ENCODE measurements at regions not wholly inside any gene's neighbourhood (a gene's known extent, or its start where the extent isn't known, plus 50 kb on each side); places are given as distances from the start of the nearest gene placed in this dataset.

DNA sequence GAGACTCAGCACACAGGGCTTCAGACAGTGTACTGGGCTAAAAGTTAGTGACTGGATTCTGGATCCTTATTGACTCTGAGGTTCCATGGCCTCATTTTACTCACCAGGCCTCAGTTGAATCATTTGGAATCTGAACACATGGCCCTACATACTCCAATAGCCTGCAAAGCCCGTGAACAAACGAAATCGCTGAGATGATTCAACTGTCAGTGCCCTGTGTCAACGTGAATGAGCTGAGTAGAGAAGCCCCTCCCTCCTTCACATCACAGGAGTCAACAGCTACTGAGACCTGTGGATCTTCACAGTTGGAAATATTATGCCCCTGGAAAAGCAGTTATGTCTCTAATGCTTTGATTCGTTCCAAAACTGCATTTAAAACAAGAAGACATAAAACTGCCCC, 429.3 kb downstream of the GADD45G start:
- Histone ChIP-seq H3K4me1 (no peaks in the 10 kb centered on the region), H3K9me3 (no peaks in the 10 kb centered on the region), H3K27ac (no peak overlapping the region), H3K27me3 (no peaks in the 10 kb centered on the region), H3K36me3 (no peaks in the 10 kb centered on the region), H3K4me3 (no peak overlapping the region)
- no peak for DNase-seq
- WGBS, 2 donors (ENCODE audit: low coverage in 1 of 2) = 85 to 100% methylated on average over 1 to 5 of the region's 5 CpGs
- TF ChIP-seq POLR2AphosphoS5 (IDR thresholded peaks at IDR 0.05) (no peak), EP300 (IDR thresholded peaks at IDR 0.05; ENCODE audit: low read depth) (no peak), POLR2A (IDR thresholded peaks at IDR 0.05) (no peak)
- TF ChIP-seq, protein P1, sequence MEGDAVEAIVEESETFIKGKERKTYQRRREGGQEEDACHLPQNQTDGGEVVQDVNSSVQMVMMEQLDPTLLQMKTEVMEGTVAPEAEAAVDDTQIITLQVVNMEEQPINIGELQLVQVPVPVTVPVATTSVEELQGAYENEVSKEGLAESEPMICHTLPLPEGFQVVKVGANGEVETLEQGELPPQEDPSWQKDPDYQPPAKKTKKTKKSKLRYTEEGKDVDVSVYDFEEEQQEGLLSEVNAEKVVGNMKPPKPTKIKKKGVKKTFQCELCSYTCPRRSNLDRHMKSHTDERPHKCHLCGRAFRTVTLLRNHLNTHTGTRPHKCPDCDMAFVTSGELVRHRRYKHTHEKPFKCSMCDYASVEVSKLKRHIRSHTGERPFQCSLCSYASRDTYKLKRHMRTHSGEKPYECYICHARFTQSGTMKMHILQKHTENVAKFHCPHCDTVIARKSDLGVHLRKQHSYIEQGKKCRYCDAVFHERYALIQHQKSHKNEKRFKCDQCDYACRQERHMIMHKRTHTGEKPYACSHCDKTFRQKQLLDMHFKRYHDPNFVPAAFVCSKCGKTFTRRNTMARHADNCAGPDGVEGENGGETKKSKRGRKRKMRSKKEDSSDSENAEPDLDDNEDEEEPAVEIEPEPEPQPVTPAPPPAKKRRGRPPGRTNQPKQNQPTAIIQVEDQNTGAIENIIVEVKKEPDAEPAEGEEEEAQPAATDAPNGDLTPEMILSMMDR (IDR thresholded peaks at IDR 0.05) = no peak
- in situ Hi-C loops (cut with MboI; ENCODE audit: low pct_ligation_motif_present in 1 of 4, low pct_unique_long_range_greater_than_20kb in 1 of 4, low sequenced_read_pairs in 3 of 4) = no loop called here
- intact Hi-C loops (cut with DNase I; ENCODE audit: low total_unique reads) = no loop called here

DNA sequence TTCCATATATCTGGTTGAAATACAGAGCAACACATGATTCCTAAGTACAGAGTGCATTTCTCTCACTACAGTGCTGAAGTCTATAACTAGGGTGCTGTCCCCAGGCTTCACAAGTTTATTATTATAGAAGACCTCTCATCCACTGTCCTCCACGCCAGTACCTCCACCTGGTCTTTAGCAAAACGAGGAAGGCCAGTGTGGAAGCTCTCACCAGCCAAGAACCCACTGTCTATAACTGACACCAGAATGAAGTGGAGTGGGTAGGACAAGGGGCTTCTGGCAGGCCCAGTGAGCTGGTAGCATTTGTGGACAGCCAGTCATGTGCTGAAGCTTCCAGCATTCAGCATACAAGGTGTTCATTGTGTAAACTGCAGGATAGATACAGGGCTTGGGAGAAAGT, 430.7 kb downstream of the GADD45G start:
- intact Hi-C loops (cut with DNase I; ENCODE audit: low total_unique reads) (no loop called here), in situ Hi-C loops (cut with MboI; ENCODE audit: low pct_ligation_motif_present in 1 of 4, low pct_unique_long_range_greater_than_20kb in 1 of 4, low sequenced_read_pairs in 3 of 4) (no loop called here)
- H3K27ac ChIP-seq = no peak overlapping the region
- TF ChIP-seq POLR2AphosphoS5 (IDR thresholded peaks at IDR 0.05) (no peak), POLR2A (IDR thresholded peaks at IDR 0.05) (no peak), EP300 (IDR thresholded peaks at IDR 0.05; ENCODE audit: low read depth) (no peak)
- TF ChIP-seq, protein P1 (IDR thresholded peaks at IDR 0.05) = no peak
- no peaks in the 10 kb centered on the region for H3K27me3 ChIP-seq
- no peaks in the 10 kb centered on the region for H3K9me3 ChIP-seq
- H3K36me3 ChIP-seq = no peaks in the 10 kb centered on the region
- H3K4me3 ChIP-seq = no peak overlapping the region
- no peaks in the 10 kb centered on the region for H3K4me1 ChIP-seq
- 74 to 90% methylated on average over 2 of the region's 2 CpGs for WGBS, 2 donors (ENCODE audit: low coverage in 1 of 2)
- no peak for DNase-seq

DNA sequence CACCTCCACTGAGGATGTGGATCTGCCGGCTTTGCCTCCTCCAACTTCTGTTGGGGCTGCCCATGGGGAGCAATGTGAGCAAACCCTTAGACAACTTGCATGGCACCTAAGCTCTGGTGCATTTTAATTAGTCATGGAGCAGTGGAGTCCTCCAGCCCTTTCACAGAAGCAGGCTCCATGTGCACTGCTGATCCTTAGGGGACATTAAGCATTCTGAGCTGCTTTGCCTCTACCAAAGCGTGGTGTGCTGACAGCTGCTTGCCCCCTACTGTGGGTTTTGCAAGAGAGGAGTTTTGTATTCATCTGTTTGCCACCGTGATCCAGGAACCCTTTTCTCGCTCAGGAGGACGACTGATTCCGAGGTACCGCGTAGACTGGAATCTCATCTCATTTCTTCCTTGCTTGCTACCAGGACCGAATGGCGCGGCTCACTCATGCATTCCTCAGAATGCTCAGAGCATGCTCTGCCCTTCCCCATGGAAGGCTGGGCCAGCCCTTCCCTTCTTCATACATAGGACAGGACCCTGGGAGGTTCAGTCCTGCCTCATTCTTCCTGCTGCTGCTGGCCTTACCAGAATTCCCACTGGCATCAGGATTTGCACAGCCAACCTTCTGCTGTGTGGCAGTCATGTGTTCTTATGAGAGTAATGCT, 432.5 kb downstream of the GADD45G start:
- no peaks in the 10 kb centered on the region for H3K36me3 ChIP-seq
- 93% methylated on average over 11 of the region's 11 CpGs; no CpG with 5 or more reads in 1 of the 2 donors for WGBS, 2 donors (ENCODE audit: low coverage in 1 of 2)
- no peak for DNase-seq

DNA sequence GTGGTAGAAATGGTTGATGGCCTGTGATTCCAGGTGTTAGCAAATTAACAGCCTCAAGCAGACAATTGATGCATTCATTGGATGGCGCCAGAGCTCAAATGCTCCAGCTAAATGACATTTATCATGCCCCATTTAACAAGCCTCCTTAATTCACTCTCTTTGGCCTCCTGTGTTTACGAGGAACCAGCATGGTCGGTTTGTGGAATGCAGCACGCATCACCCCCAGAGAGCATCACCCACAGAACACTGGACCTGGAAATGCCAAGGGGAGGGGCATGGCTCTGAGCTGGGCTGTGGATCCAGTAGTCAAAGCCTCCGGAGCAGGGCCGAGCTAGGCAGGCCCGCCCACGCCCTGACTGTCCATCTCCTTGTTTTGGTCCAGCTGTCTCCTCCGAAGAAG, 434.0 kb downstream of the GADD45G start:
- in situ Hi-C loops (cut with MboI; ENCODE audit: low pct_ligation_motif_present in 1 of 4, low pct_unique_long_range_greater_than_20kb in 1 of 4, low sequenced_read_pairs in 3 of 4) = no loop called here
- Histone ChIP-seq H3K27ac (no peak overlapping the region), H3K36me3 (no peaks in the 10 kb centered on the region), H3K9me3 (no peaks in the 10 kb centered on the region), H3K27me3 (no peaks in the 10 kb centered on the region), H3K4me1 (no peaks in the 10 kb centered on the region), H3K4me3 (no peak overlapping the region)
- TF ChIP-seq EP300 (IDR thresholded peaks at IDR 0.05; ENCODE audit: low read depth) (no peak), POLR2A (IDR thresholded peaks at IDR 0.05) (no peak), POLR2AphosphoS5 (IDR thresholded peaks at IDR 0.05) (no peak)
- TF ChIP-seq, protein P1 (IDR thresholded peaks at IDR 0.05) = no peak
- DNase-seq = no peak
- 78 to 100% methylated on average over 1 to 9 of the region's 9 CpGs for WGBS, 2 donors (ENCODE audit: low coverage in 1 of 2)
- intact Hi-C loops (cut with DNase I; ENCODE audit: low total_unique reads) = no loop called here

More for the DNA sequence above, 432.5 kb downstream of the GADD45G start:
- intact Hi-C loops (cut with DNase I; ENCODE audit: low total_unique reads) = no loop called here
- Histone ChIP-seq H3K4me1 (no peaks in the 10 kb centered on the region), H3K27me3 (no peaks in the 10 kb centered on the region), H3K4me3 (no peak overlapping the region), H3K9me3 (no peaks in the 10 kb centered on the region), H3K27ac (no peak overlapping the region)
- in situ Hi-C loops (cut with MboI; ENCODE audit: low pct_ligation_motif_present in 1 of 4, low pct_unique_long_range_greater_than_20kb in 1 of 4, low sequenced_read_pairs in 3 of 4) = no loop called here
- no peak for TF ChIP-seq POLR2AphosphoS5 (IDR thresholded peaks at IDR 0.05)
- TF ChIP-seq POLR2A (IDR thresholded peaks at IDR 0.05) = no peak
- TF ChIP-seq, protein P1 (IDR thresholded peaks at IDR 0.05) = no peak
- no peak for TF ChIP-seq EP300 (IDR thresholded peaks at IDR 0.05; ENCODE audit: low read depth)
